A549 (cell line): ENCODE measurements at regions not wholly inside any gene's neighbourhood (a gene's known extent, or its start where the extent isn't known, plus 50 kb on each side); places are given as distances from the start of the nearest gene placed in this dataset.

Experiments
- EHMT2 ChIP-seq: fragments of 200-600 bp; sonication (generic); IDR thresholded peaks from 2 replicates; pipeline ENCODE4 v1.6.1; 2016; ENCODE audit warnings: antibody characterized with exemption, low read depth, mild to moderate bottlenecking, moderate library complexity
- POLR2A ChIP-seq: IDR thresholded peaks from 2 replicates; pipeline ENCODE4 v1.6.1; 2012; ENCODE audit warnings: mild to moderate bottlenecking, low read length
- TF ChIP-seq, protein P1 (sequence below): IDR thresholded peaks from 2 replicates; pipeline ENCODE4 v1.6.1; 2012

DNA sequence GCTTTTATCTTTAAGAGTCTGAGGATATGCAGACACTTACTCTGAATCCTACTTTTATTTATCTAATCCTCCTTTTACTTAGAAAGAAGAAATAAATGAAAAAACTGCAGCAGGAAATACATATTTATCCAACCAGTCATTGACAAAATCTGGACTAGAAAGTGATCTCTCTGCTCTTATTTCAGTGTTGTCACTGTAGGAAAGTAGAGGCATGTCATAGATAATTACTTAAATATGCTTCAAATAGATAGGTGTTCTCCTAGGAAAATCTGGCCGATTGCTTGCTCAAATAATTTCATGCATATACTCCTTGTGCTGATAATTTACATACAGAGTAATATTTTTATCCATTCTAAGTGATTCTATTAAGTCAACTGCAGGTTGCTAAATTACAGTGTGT lies 2001.9 kb upstream of the C9orf72 start:
- TF ChIP-seq, protein P1, sequence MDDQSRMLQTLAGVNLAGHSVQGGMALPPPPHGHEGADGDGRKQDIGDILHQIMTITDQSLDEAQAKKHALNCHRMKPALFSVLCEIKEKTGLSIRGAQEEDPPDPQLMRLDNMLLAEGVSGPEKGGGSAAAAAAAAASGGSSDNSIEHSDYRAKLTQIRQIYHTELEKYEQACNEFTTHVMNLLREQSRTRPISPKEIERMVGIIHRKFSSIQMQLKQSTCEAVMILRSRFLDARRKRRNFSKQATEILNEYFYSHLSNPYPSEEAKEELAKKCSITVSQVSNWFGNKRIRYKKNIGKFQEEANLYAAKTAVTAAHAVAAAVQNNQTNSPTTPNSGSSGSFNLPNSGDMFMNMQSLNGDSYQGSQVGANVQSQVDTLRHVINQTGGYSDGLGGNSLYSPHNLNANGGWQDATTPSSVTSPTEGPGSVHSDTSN = no peak
- TF ChIP-seq POLR2A (no peak), EHMT2 (no peak)
